NCI-H69 (cell line): ENCODE measurements at regions not wholly inside any gene's neighbourhood (a gene's known extent, or its start where the extent isn't known, plus 50 kb on each side); places are given as distances from the start of the nearest gene placed in this dataset.
"Not testable (repeated sequence)": the region's sequence is repeated elsewhere in the genome, so short reads cannot be mapped to it uniquely, and the experiment has no call there.

Source experiments
- DNase-seq: peaks from one replicate; lab custom pipeline; 2025; lab: John Stamatoyannopoulos, UW

GRCh38 chr11:42311514-42311913 lies 852.1 kb upstream of the LRRC4C start:
- DNase-seq: no peak

- DNase-seq: no peak
These were observed 852.5 kb upstream of the LRRC4C start for GRCh38 chr11:42311944-42312343.

GRCh38 chr11:42315267-42315666 lies 855.8 kb upstream of the LRRC4C start:
- no peak for DNase-seq

GRCh38 chr11:42315846-42316245 lies 856.4 kb upstream of the LRRC4C start:
- no peak for DNase-seq

- no peak for DNase-seq
These were observed 860.5 kb upstream of the LRRC4C start for GRCh38 chr11:42319921-42320320.

- no peak for DNase-seq
These were observed 870.6 kb upstream of the LRRC4C start for GRCh38 chr11:42329929-42330565.

GRCh38 chr11:42337786-42338455 lies 878.5 kb upstream of the LRRC4C start:
- DNase-seq: peak; percentile 5

- no peak for DNase-seq
These were observed 884.8 kb upstream of the LRRC4C start for GRCh38 chr11:42344204-42344792.

- no peak for DNase-seq
These were observed 886.5 kb upstream of the LRRC4C start for GRCh38 chr11:42345933-42346332.

- no peak for DNase-seq
These were observed 904.2 kb upstream of the LRRC4C start for GRCh38 chr11:42363701-42364100.

- no peak for DNase-seq
These were observed 921.7 kb upstream of the API5 start for GRCh38 chr11:42390116-42390515.

- DNase-seq: no peak
These were observed 914.3 kb upstream of the API5 start for GRCh38 chr11:42397483-42397882.

GRCh38 chr11:42407341-42407740 lies 904.5 kb upstream of the API5 start:
- peak; percentile 88 for DNase-seq

GRCh38 chr11:42410251-42410955 lies 901.4 kb upstream of the API5 start:
- DNase-seq: no peak

- DNase-seq: no peak
These were observed 899.2 kb upstream of the API5 start for GRCh38 chr11:42412590-42412989.

GRCh38 chr11:42417691-42418090 lies 894.1 kb upstream of the API5 start:
- DNase-seq: no peak

GRCh38 chr11:42422090-42422489 lies 889.7 kb upstream of the API5 start:
- no peak for DNase-seq

- not testable (repeated sequence) for DNase-seq
These were observed 876.9 kb upstream of the API5 start for GRCh38 chr11:42434911-42435310.

- DNase-seq: no peak
These were observed 867.4 kb upstream of the API5 start for GRCh38 chr11:42444406-42444805.

GRCh38 chr11:42462558-42463310 lies 849.1 kb upstream of the API5 start:
- DNase-seq: peak; percentile 6

GRCh38 chr11:42465623-42466022 lies 846.2 kb upstream of the API5 start:
- DNase-seq: peak; percentile 70

GRCh38 chr11:42473106-42473505 lies 838.7 kb upstream of the API5 start:
- DNase-seq: peak; percentile 23
